MM.1S (cell line): ENCODE measurements at regions not wholly inside any gene's neighbourhood (a gene's known extent, or its start where the extent isn't known, plus 50 kb on each side); places are given as distances from the start of the nearest gene placed in this dataset.

ENCODE experiments used
- CTCF ChIP-seq: fragments of 300-600 bp; sonication (generic); IDR thresholded peaks from 2 replicates; pipeline ENCODE4 v1.5.1; 2016; ENCODE audit warnings: antibody characterized with exemption, low read length, mixed read lengths
- EZH2 ChIP-seq: fragments of 300-600 bp; sonication (generic); optimal IDR thresholded peaks from 2 replicates; pipeline ENCODE3; 2017; ENCODE audit warnings: low read depth, mild to moderate bottlenecking, antibody characterized with exemption, low read length, mixed read lengths

GRCh38 chr4:119692001-119692400, 63.4 kb upstream of the PDE5A start:
- TF ChIP-seq CTCF (no peak), EZH2 (no peak)
